ENCODE measurements at regions not wholly inside any gene's neighbourhood (a gene's known extent, or its start where the extent isn't known, plus 50 kb on each side); places are given as distances from the start of the nearest gene placed in this dataset.

DNA sequence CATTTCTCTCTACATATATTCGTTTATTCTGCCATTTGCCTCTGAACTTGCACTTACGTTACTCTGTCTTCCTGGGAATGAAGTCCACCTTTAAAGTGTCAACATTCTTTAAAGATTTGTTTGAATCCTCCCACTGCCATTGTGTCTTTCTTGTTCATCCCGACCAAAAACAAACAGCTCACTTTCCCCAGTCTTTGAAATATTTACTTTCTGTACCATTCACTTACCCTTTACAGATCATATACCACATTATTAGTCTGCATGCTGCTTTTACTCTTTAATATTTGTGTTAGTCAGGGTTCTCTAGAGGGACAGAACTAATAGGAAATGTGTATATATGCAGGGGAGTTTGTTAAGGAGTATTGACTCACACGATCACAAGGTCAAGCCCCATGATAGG, 176.6 kb upstream of the STARD13 start:
- TF ChIP-seq, protein P1, sequence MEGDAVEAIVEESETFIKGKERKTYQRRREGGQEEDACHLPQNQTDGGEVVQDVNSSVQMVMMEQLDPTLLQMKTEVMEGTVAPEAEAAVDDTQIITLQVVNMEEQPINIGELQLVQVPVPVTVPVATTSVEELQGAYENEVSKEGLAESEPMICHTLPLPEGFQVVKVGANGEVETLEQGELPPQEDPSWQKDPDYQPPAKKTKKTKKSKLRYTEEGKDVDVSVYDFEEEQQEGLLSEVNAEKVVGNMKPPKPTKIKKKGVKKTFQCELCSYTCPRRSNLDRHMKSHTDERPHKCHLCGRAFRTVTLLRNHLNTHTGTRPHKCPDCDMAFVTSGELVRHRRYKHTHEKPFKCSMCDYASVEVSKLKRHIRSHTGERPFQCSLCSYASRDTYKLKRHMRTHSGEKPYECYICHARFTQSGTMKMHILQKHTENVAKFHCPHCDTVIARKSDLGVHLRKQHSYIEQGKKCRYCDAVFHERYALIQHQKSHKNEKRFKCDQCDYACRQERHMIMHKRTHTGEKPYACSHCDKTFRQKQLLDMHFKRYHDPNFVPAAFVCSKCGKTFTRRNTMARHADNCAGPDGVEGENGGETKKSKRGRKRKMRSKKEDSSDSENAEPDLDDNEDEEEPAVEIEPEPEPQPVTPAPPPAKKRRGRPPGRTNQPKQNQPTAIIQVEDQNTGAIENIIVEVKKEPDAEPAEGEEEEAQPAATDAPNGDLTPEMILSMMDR (IDR thresholded peaks at IDR 0.05; ENCODE audit: borderline replicate concordance, insufficient read depth, low read depth, low read length): no peak
- no peak overlapping the region for H3K4me3 ChIP-seq (ENCODE audit: low read depth, low read length)

DNA sequence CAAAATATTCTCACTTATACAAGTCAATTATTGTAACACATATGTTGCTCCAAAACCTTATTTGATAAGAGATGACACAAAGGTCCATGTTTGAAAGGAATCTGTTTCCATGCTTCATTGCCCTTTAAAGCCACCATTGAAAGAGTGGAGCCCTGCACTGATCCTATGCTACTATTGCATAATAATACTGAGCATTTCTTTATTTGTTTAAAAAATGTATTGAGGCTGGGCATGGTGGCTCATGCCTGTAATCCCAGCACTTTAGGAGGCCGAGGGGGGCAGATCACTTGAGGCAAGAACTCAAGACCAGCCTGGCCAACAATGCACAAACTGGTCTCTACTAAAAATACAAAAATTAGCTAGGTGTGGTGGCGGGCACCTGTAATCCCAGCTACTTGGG, 178.8 kb upstream of the STARD13 start:
- no peak overlapping the region for H3K4me3 ChIP-seq (ENCODE audit: low read depth, low read length)
- TF ChIP-seq, protein P1 (IDR thresholded peaks at IDR 0.05; ENCODE audit: borderline replicate concordance, insufficient read depth, low read depth, low read length): no peak

DNA sequence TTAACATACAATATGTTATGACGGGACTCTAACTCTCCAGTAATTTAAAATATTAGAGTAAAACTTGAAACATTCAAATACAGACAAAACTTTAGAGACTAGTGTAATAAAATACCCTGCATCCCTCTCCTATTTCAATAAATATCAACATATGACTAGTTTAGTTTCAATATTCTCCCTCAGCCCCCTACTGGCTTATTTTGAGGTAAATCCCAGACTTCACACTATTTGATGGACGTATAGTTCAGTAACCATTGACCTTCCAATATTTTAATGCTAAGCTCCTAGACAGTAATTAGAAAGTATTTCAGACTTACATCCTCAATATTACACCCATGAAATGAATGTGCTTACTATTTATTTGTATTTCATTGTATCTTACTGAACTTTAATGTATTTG, 180.7 kb upstream of the STARD13 start:
- no peak overlapping the region for H3K4me3 ChIP-seq (ENCODE audit: low read depth, low read length)
- TF ChIP-seq, protein P1 (IDR thresholded peaks at IDR 0.05; ENCODE audit: borderline replicate concordance, insufficient read depth, low read depth, low read length): no peak

DNA sequence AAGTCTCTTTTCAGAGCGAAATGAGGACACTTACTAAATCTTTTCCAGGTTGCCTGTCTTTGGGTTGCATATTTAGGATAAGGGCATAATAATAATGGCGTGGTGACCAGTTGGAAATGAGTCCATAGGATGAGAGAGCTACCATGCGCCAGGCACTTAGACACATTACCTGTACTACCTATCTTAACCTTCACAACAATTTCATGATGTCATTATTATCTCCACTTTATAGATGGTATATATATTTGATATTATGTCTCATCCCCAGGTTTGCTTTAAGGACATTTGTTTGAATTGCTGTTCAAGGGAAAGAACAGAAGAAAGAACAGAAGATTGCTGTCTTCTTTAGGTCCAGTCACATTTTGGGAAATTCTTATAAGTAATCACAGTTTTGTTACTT, 182.0 kb upstream of the STARD13 start:
- no peak overlapping the region for H3K4me3 ChIP-seq (ENCODE audit: low read depth, low read length)
- TF ChIP-seq, protein P1 (IDR thresholded peaks at IDR 0.05; ENCODE audit: borderline replicate concordance, insufficient read depth, low read depth, low read length): no peak

DNA sequence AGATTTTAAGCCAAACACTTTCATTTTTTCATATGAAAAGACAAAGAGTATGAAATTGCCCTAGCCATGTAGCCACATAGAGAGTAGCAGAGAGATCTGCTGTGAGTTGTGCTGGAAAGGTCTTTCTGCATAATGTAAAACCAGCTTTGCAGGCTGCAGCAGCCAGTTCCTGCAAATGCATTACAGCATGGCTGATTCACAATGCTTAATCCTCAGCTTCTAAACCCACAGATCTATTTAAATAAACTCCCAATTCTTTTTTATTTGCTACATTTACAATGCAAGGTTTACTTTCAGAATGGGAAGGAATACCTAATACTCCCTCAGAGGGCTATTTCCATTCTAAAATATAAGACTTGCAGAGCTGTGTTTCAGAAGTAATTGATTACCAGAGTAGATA, 185.6 kb upstream of the STARD13 start:
- TF ChIP-seq, protein P1 (IDR thresholded peaks at IDR 0.05; ENCODE audit: borderline replicate concordance, insufficient read depth, low read depth, low read length): no peak
- no peak overlapping the region for H3K4me3 ChIP-seq (ENCODE audit: low read depth, low read length)

DNA sequence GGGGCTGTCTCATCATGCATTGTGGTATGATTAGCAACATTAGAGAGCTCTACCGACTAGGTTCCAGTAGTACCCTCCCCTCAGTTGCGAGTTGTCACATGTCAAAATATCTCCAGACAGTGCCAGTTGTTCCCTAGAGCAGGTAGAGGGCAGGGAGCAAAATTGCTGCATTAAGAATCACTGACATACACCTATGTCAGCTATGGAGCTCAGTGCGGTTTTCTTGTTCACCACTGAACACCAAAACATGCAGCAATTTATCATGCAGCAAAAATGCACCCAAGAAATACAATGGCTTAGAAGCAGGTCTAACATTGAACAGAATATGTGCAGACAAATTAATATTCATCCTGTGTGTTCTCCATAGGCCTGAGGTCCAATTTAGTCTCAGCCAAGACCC, 186.9 kb upstream of the STARD13 start:
- H3K4me3 ChIP-seq (ENCODE audit: low read depth, low read length): no peak overlapping the region
- TF ChIP-seq, protein P1 (IDR thresholded peaks at IDR 0.05; ENCODE audit: borderline replicate concordance, insufficient read depth, low read depth, low read length): no peak

DNA sequence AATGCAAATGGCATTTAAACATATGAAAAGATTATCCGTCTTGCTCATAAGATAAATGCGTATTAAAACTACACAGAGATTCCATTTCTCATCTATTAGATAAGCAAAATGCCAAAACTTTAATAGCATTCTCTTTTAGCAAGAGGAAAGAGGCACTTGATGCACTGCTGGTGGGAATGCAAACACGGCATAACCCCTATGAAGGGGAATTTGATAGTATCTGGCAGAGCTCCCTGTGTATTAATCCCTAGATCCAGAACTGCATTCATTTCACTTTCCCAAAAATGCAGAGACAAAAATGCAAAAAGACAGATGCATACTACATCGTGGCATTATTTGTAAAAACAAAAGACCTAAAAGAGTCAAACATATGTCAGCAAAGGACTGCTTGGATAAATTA, 193.6 kb upstream of the STARD13 start:
- TF ChIP-seq, protein P1 (IDR thresholded peaks at IDR 0.05; ENCODE audit: borderline replicate concordance, insufficient read depth, low read depth, low read length): no peak
- H3K4me3 ChIP-seq (ENCODE audit: low read depth, low read length): no peak overlapping the region

Data from GM12875 (cell line).